CD14-positive monocyte (primary cell): ENCODE measurements at regions not wholly inside any gene's neighbourhood (a gene's known extent, or its start where the extent isn't known, plus 50 kb on each side); places are given as distances from the start of the nearest gene placed in this dataset.

ENCODE experiments used
- DNase-seq, 3 donors: peaks; one replicate each; pipeline ENCODE4 v3.0.0-alpha.2; 2011 to 2022
- H2AFZ ChIP-seq: 2 replicates; pipeline ENCODE4 v1.6.0; 2012; ENCODE audit warnings: mild to moderate bottlenecking, low read depth, low read length, inconsistent platforms; ENCODE audit not compliant: insufficient read depth, poor library complexity, severe bottlenecking
- H3K27ac ChIP-seq, 2 donors: 1 replicate in 1 of 2; 2 replicates in 1 of 2; pipeline ENCODE4 v1.5.1; 2012 to 2013; ENCODE audit warnings: low read length in 2 of 2, control low read depth in 1 of 2, inconsistent platforms in 1 of 2, low read depth in 1 of 2, mild to moderate bottlenecking in 1 of 2
- H3K27me3 ChIP-seq, 2 donors: one replicate each; pipeline versions ENCODE4 v1.6.0 to v1.6.1; 2011 to 2013; ENCODE audit warnings: low read length in 2 of 2; ENCODE audit not compliant: control insufficient read depth in 2 of 2, insufficient read depth in 2 of 2
- H3K36me3 ChIP-seq, 2 donors: replicated peaks in 1 of 2; 1 replicate in 1 of 2; 2 replicates in 1 of 2; pipeline versions ENCODE4 v1.5.1 to v1.6.1; 2012 to 2013; ENCODE audit warnings: low read length in 2 of 2, control low read depth in 1 of 2, inconsistent platforms in 1 of 2, mild to moderate bottlenecking in 1 of 2; ENCODE audit not compliant: insufficient read depth in 2 of 2, control insufficient read depth in 1 of 2
- H3K4me1 ChIP-seq, 2 donors: 1 replicate in 1 of 2; 2 replicates in 1 of 2; pipeline versions ENCODE4 v1.5.1 to v1.6.1; 2012 to 2013; ENCODE audit warnings: low read length in 2 of 2, control low read depth in 1 of 2, inconsistent platforms in 1 of 2, mild to moderate bottlenecking in 1 of 2, moderate library complexity in 1 of 2; ENCODE audit not compliant: insufficient read depth in 2 of 2, control insufficient read depth in 1 of 2
- H3K4me2 ChIP-seq: replicated peaks from 2 replicates; pipeline ENCODE3; 2012; ENCODE audit warnings: low read length, moderate library complexity, mild to moderate bottlenecking; ENCODE audit not compliant: poor library complexity, severe bottlenecking; ENCODE audit errors: extremely low read depth
- H3K4me3 ChIP-seq, 3 experiments: fragments of 200-600 bp in 1 of 3; sonication (generic) in 1 of 3; replicated peaks in 1 of 3; 1 replicate in 2 of 3; 2 replicates in 1 of 3; pipeline ENCODE4 v1.5.1; 2011 to 2013; ENCODE audit warnings: low read length in 3 of 3, mild to moderate bottlenecking in 3 of 3, control low read depth in 2 of 3, low read depth in 2 of 3, inconsistent platforms in 1 of 3, moderate library complexity in 1 of 3
- H3K79me2 ChIP-seq: 2 replicates; pipeline ENCODE4 v1.6.0; 2012; ENCODE audit warnings: mild to moderate bottlenecking, control low read depth, inconsistent platforms, low read length, moderate library complexity; ENCODE audit not compliant: insufficient read depth
- H3K9ac ChIP-seq: 2 replicates; pipeline ENCODE4 v1.6.0; 2017; ENCODE audit warnings: low read length, mild to moderate bottlenecking; ENCODE audit not compliant: insufficient read depth, poor library complexity, severe bottlenecking
- H3K9me3 ChIP-seq, 2 donors: replicated peaks in 1 of 2; 1 replicate in 1 of 2; 2 replicates in 1 of 2; pipeline versions ENCODE4 v1.5.1 to v1.6.1; 2012 to 2013; ENCODE audit warnings: low read length in 2 of 2, control low read depth in 1 of 2; ENCODE audit not compliant: control insufficient read depth in 1 of 2, insufficient read depth in 1 of 2
- H4K20me1 ChIP-seq: 2 replicates; pipeline ENCODE4 v1.6.0; 2012; ENCODE audit warnings: mild to moderate bottlenecking, low read length, control low read depth, moderate library complexity; ENCODE audit not compliant: insufficient read depth
- H3K27ac Mint-ChIP-seq, 7 donors: one replicate each; pipeline ENCODE4 v1.8.0; 2020; ENCODE audit warnings: mild to moderate bottlenecking in 7 of 7, mixed read lengths in 7 of 7, moderate library complexity in 6 of 7, inconsistent platforms in 2 of 7
- H3K27me3 Mint-ChIP-seq, 3 donors: one replicate each; pipeline ENCODE4 v1.8.0; 2021 to 2022; ENCODE audit warnings: low read depth in 3 of 3, mild to moderate bottlenecking in 3 of 3, mixed read lengths in 3 of 3, moderate library complexity in 3 of 3, inconsistent platforms in 1 of 3
- H3K36me3 Mint-ChIP-seq, 2 donors: one replicate each; pipeline ENCODE4 v1.8.0; 2020; ENCODE audit warnings: mixed read lengths in 2 of 2, inconsistent platforms in 1 of 2, mild to moderate bottlenecking in 1 of 2
- H3K4me1 Mint-ChIP-seq: one replicate; pipeline ENCODE4 v1.8.0; 2020; ENCODE audit warnings: mild to moderate bottlenecking, mixed read lengths
- H3K4me3 Mint-ChIP-seq, 2 donors: one replicate each; pipeline ENCODE4 v1.8.0; 2020; ENCODE audit warnings: mild to moderate bottlenecking in 2 of 2, mixed read lengths in 2 of 2, moderate library complexity in 1 of 2
- H3K9me3 Mint-ChIP-seq, 7 donors: one replicate each; pipeline ENCODE4 v1.8.0; 2020 to 2022; ENCODE audit warnings: mixed read lengths in 7 of 7, mild to moderate bottlenecking in 6 of 7, moderate library complexity in 6 of 7, inconsistent platforms in 2 of 7
- CTCF ChIP-seq: fragments of 200-600 bp; IDR thresholded peaks from one replicate; pipeline ENCODE4 v1.8.0; 2022; ENCODE audit warnings: antibody characterized with exemption, mild to moderate bottlenecking
- WGBS: methylation state at CpG from one replicate; pipeline ENCODE4 v1.1.5; 2013; ENCODE audit warnings: missing lambda C conversion rate; ENCODE audit not compliant: insufficient coverage; 5-methylcytosine and 5-hydroxymethylcytosine counted together
- intact Hi-C, 2 donors: fragments of 100-400 bp; cut with micrococcal nuclease; formaldehyde crosslinking; loops; one replicate each; pipeline versions ENCODE4 v1.15.0 to v1.15.1; 2023

- no peak overlapping the region for H3K4me3 Mint-ChIP-seq
- H3K27ac Mint-ChIP-seq: no peak overlapping the region
- H3K27me3 Mint-ChIP-seq: peaks cover 2 to 7% (median 4%) of the 10 kb centered on the region in 3 donors
- no peaks in the 10 kb centered on the region for H3K9me3 ChIP-seq
- 95% methylated on average over 3 of the region's 4 CpGs for WGBS
- H3K9ac ChIP-seq: no peak overlapping the region
- no peaks in the 10 kb centered on the region for H3K79me2 ChIP-seq
- no peak overlapping the region for H3K27ac ChIP-seq
- H4K20me1 ChIP-seq: no peaks in the 10 kb centered on the region
- TF ChIP-seq CTCF: no peak
- H3K4me2 ChIP-seq: no peak overlapping the region
- H3K36me3 ChIP-seq: no peaks in the 10 kb centered on the region
- H3K27me3 ChIP-seq: no peaks in the 10 kb centered on the region
- no peak overlapping the region for H3K4me3 ChIP-seq
- intact Hi-C loops: no loop called here
- H3K9me3 Mint-ChIP-seq: peaks cover 0 to 2% (median 0%) of the 10 kb centered on the region in 7 donors
- peaks cover 32% of the 10 kb centered on the region for H3K4me1 Mint-ChIP-seq
- no peak for DNase-seq
- peaks cover 28 to 39% of the 10 kb centered on the region in 2 donors for H3K4me1 ChIP-seq
- H2AFZ ChIP-seq: no peak overlapping the region
- peaks cover 0 to 7% of the 10 kb centered on the region in 2 donors for H3K36me3 Mint-ChIP-seq
Observed at GRCh38 chr11:10984250-10984649, 126.4 kb upstream of the ZBED5 start.

GRCh38 chr11:10982704-10983510 is 125.1 kb upstream of the ZBED5 start:
- Mint-ChIP-seq H3K4me1 (peaks cover 45% of the 10 kb centered on the region), H3K4me3 (no peak overlapping the region), H3K36me3 (peaks cover 0 to 7% of the 10 kb centered on the region in 2 donors), H3K27ac (peak overlapping the region in 2 of 7 donors; percentile 16 to 57), H3K9me3 (peaks cover 0 to 4% (median 0%) of the 10 kb centered on the region in 7 donors), H3K27me3 (peaks cover 2 to 14% (median 4%) of the 10 kb centered on the region in 3 donors)
- no peak overlapping the region for H3K4me2 ChIP-seq
- peak in 1 of 3 donors; percentile 16 for DNase-seq
- no peaks in the 10 kb centered on the region for H4K20me1 ChIP-seq
- no peak overlapping the region for H3K4me3 ChIP-seq
- H3K79me2 ChIP-seq: no peaks in the 10 kb centered on the region
- intact Hi-C loops: no loop called here
- H3K4me1 ChIP-seq: peaks cover 38 to 51% of the 10 kb centered on the region in 2 donors
- H3K9ac ChIP-seq: no peak overlapping the region
- H2AFZ ChIP-seq: no peak overlapping the region
- WGBS: 100% methylated on average over 1 of the region's 6 CpGs
- no peak for TF ChIP-seq CTCF
- H3K27ac ChIP-seq: no peak overlapping the region
- no peaks in the 10 kb centered on the region for H3K27me3 ChIP-seq
- H3K36me3 ChIP-seq: no peaks in the 10 kb centered on the region
- no peaks in the 10 kb centered on the region for H3K9me3 ChIP-seq
